ENCODE measurements at regions not wholly inside any gene's neighbourhood (a gene's known extent, or its start where the extent isn't known, plus 50 kb on each side); places are given as distances from the start of the nearest gene placed in this dataset.

GRCh38 chr11:69361466-69361865 lies 67.5 kb downstream of the MYEOV start:
- 95% methylated on average over 9 of the region's 9 CpGs for WGBS
- no peak overlapping the region for H3K4me3 ChIP-seq (ENCODE audit: low read length in 2 of 2)
- no peak for DNase-seq (ENCODE audit: low read depth in 6 of 9, low spot score in 9 of 9)

DNA sequence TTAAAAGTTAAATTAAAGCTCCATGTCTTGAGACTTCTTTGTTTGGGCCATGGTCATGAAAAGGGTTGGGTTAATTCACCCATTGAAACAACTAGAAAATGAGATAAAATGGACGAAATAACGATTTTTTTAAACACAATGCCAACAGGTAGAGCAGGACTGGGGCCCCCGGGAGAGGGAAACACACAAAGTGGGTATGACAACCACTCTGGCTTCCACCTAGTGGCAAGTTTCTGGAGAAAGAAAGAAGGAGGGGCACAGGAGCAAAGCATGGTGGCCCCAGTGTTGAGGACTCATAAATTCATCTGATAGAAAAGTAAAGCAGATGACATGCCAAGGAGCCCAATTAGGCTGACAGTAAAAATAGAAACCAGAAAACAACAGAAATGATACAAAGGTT lies 68.4 kb downstream of the MYEOV start:
- H3K36me3 ChIP-seq (ENCODE audit: control insufficient read depth in 2 of 2, insufficient read depth in 2 of 2, low read length in 1 of 2): no peaks in the 10 kb centered on the region
- 85% methylated on average over 3 of the region's 3 CpGs for WGBS
- H3K27me3 ChIP-seq (ENCODE audit: control insufficient read depth in 2 of 2, insufficient read depth in 1 of 2, low read length in 1 of 2): no peaks in the 10 kb centered on the region
- no peak for DNase-seq (ENCODE audit: low read depth in 6 of 9, low spot score in 9 of 9)
- peaks cover 2 to 3% of the 10 kb centered on the region in 2 donors for H3K9me3 ChIP-seq (ENCODE audit: control insufficient read depth in 2 of 2, insufficient read depth in 1 of 2, low read length in 1 of 2)
- no peaks in the 10 kb centered on the region for H3K4me1 ChIP-seq (ENCODE audit: control insufficient read depth in 2 of 2, insufficient read depth in 2 of 2, low read length in 2 of 2)
- H3K27ac ChIP-seq (ENCODE audit: low read depth in 1 of 2, low read length in 1 of 2): no peak overlapping the region
- no peak overlapping the region for H3K4me3 ChIP-seq (ENCODE audit: low read length in 2 of 2)

More at GRCh38 chr11:69361466-69361865, 67.5 kb downstream of the MYEOV start:
- Histone ChIP-seq H3K9me3 (ENCODE audit: control insufficient read depth in 2 of 2, insufficient read depth in 1 of 2, low read length in 1 of 2) (peaks cover 2 to 3% of the 10 kb centered on the region in 2 donors), H3K36me3 (ENCODE audit: control insufficient read depth in 2 of 2, insufficient read depth in 2 of 2, low read length in 1 of 2) (no peaks in the 10 kb centered on the region), H3K27ac (ENCODE audit: low read depth in 1 of 2, low read length in 1 of 2) (no peak overlapping the region), H3K27me3 (ENCODE audit: control insufficient read depth in 2 of 2, insufficient read depth in 1 of 2, low read length in 1 of 2) (no peaks in the 10 kb centered on the region), H3K4me1 (ENCODE audit: control insufficient read depth in 2 of 2, insufficient read depth in 2 of 2, low read length in 2 of 2) (no peaks in the 10 kb centered on the region)

DNA sequence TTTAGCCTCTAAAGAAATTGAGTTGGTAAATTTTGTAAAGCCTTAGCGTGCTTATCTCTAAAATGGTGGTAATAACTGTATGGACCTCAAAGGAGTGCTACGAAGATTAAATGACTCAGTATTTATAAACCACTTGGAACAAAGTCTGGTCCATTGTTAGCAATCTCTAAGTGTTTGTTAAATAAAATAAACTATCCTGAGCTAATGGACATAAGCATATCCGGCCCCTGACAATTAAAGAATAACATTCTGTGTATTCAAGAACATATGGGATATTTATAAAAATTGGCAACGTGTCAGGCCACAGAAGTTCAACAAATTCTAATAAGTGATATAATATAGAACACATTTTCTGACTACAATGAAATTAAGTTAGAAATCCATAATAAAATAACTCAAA lies 71.0 kb downstream of the MYEOV start:
- H3K27me3 ChIP-seq (ENCODE audit: control insufficient read depth in 2 of 2, insufficient read depth in 1 of 2, low read length in 1 of 2): no peaks in the 10 kb centered on the region
- H3K4me1 ChIP-seq (ENCODE audit: control insufficient read depth in 2 of 2, insufficient read depth in 2 of 2, low read length in 2 of 2): peaks cover 0 to 2% of the 10 kb centered on the region in 2 donors
- no peaks in the 10 kb centered on the region for H3K36me3 ChIP-seq (ENCODE audit: control insufficient read depth in 2 of 2, insufficient read depth in 2 of 2, low read length in 1 of 2)
- DNase-seq (ENCODE audit: low read depth in 6 of 9, low spot score in 9 of 9): no peak
- WGBS: 96% methylated on average over 4 of the region's 4 CpGs
- H3K4me3 ChIP-seq (ENCODE audit: low read length in 2 of 2): no peak overlapping the region
- H3K27ac ChIP-seq (ENCODE audit: low read depth in 1 of 2, low read length in 1 of 2): no peak overlapping the region
- H3K9me3 ChIP-seq (ENCODE audit: control insufficient read depth in 2 of 2, insufficient read depth in 1 of 2, low read length in 1 of 2): no peaks in the 10 kb centered on the region

DNA sequence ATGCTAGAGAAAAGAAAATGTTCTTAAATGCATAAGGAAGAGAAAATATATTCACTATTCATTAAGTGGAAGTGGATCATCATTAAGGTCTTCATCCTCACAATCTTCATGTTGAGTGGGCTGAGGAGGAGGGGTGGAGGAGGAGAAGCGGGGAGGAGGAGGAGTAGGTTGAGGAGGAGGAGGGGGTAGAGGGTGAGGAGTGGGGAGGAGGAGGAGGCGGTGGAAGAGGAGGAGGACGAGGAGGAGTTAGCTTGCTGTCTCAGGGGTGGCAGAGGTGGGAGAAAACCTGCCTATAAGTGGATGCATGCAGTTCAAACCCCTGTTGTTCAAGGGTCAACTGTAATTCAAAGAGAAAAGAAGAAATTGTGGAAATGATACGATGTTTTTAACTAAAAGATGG lies 71.6 kb downstream of the MYEOV start:
- DNase-seq (ENCODE audit: low read depth in 6 of 9, low spot score in 9 of 9): no peak
- H3K27me3 ChIP-seq (ENCODE audit: control insufficient read depth in 2 of 2, insufficient read depth in 1 of 2, low read length in 1 of 2): no peaks in the 10 kb centered on the region
- H3K9me3 ChIP-seq (ENCODE audit: control insufficient read depth in 2 of 2, insufficient read depth in 1 of 2, low read length in 1 of 2): no peaks in the 10 kb centered on the region
- WGBS: 95% methylated on average over 4 of the region's 4 CpGs
- peaks cover 0 to 2% of the 10 kb centered on the region in 2 donors for H3K4me1 ChIP-seq (ENCODE audit: control insufficient read depth in 2 of 2, insufficient read depth in 2 of 2, low read length in 2 of 2)
- no peak overlapping the region for H3K4me3 ChIP-seq (ENCODE audit: low read length in 2 of 2)
- H3K36me3 ChIP-seq (ENCODE audit: control insufficient read depth in 2 of 2, insufficient read depth in 2 of 2, low read length in 1 of 2): no peaks in the 10 kb centered on the region
- no peak overlapping the region for H3K27ac ChIP-seq (ENCODE audit: low read depth in 1 of 2, low read length in 1 of 2)

DNA sequence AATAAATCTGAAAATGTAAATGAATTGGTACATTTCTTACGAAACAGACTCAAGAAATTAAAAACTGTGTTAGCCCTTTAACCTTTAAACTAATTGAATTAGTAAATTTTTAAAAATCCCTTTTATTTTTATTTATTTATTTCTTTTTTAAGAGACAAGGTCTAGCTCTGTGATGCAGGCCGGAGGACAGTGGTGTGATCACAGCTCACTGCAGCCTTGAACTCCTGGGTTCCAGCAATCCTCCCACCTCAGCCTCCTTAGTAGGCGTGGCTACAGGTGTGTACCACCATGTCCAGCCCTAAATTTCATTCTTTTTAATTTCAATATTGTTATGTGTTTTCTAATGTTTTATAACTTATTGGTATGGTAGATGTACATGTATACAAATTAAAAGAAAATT lies 72.6 kb downstream of the MYEOV start:
- Histone ChIP-seq H3K9me3 (ENCODE audit: control insufficient read depth in 2 of 2, insufficient read depth in 1 of 2, low read length in 1 of 2) (no peaks in the 10 kb centered on the region), H3K27ac (ENCODE audit: low read depth in 1 of 2, low read length in 1 of 2) (no peak overlapping the region), H3K4me3 (ENCODE audit: low read length in 2 of 2) (no peak overlapping the region), H3K36me3 (ENCODE audit: control insufficient read depth in 2 of 2, insufficient read depth in 2 of 2, low read length in 1 of 2) (no peaks in the 10 kb centered on the region), H3K4me1 (ENCODE audit: control insufficient read depth in 2 of 2, insufficient read depth in 2 of 2, low read length in 2 of 2) (peaks cover 0 to 2% of the 10 kb centered on the region in 2 donors), H3K27me3 (ENCODE audit: control insufficient read depth in 2 of 2, insufficient read depth in 1 of 2, low read length in 1 of 2) (no peaks in the 10 kb centered on the region)
- no peak for DNase-seq (ENCODE audit: low read depth in 6 of 9, low spot score in 9 of 9)
- 96% methylated on average over 3 of the region's 3 CpGs for WGBS

- no peaks in the 10 kb centered on the region for H3K9me3 ChIP-seq (ENCODE audit: control insufficient read depth in 2 of 2, insufficient read depth in 1 of 2, low read length in 1 of 2)
- H3K4me1 ChIP-seq (ENCODE audit: control insufficient read depth in 2 of 2, insufficient read depth in 2 of 2, low read length in 2 of 2): peaks cover 0 to 2% of the 10 kb centered on the region in 2 donors
- H3K36me3 ChIP-seq (ENCODE audit: control insufficient read depth in 2 of 2, insufficient read depth in 2 of 2, low read length in 1 of 2): no peaks in the 10 kb centered on the region
- H3K4me3 ChIP-seq (ENCODE audit: low read length in 2 of 2): no peak overlapping the region
- H3K27me3 ChIP-seq (ENCODE audit: control insufficient read depth in 2 of 2, insufficient read depth in 1 of 2, low read length in 1 of 2): no peaks in the 10 kb centered on the region
- H3K27ac ChIP-seq (ENCODE audit: low read depth in 1 of 2, low read length in 1 of 2): no peak overlapping the region
- 88% methylated on average over 13 of the region's 13 CpGs for WGBS
- DNase-seq (ENCODE audit: low read depth in 6 of 9, low spot score in 9 of 9): no peak
These were observed 73.4 kb downstream of the MYEOV start for GRCh38 chr11:69367211-69367964.

DNA sequence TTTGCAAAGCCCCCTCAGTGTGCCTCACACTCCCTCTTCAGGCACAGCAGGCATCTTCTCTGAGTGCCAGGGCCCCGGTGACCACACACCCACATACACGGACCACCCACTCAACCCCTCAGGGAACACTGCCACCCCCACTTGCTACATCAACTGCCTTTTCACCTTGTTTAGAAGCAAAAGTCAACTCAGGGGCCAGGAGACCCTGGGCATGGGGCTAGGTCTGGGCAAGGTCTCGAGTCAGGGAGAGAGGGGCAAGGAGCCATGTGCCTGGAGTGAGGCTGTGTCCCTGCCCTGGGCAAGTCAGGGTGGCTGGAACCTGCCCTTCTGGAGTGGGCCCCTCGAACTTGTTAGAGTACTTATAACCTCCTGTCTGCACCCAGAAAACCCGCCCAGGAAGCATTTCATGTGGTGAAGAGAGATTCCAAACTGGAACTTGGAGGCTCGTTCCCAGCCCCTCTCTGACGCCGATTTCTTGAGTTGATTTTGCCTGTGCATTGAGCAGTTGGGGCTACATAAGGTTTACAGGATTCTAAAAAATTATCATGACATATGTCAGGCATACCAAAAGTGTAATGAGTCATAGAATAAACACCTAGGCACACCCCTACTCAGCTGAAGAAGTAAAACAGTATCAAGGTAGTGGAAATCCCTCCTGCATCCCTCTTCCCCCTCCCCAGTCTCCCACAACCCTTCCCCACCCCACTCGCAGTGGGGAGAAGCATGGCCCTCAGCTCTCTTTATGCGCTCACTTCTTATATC lies 74.3 kb downstream of the MYEOV start:
- H3K36me3 ChIP-seq (ENCODE audit: control insufficient read depth in 2 of 2, insufficient read depth in 2 of 2, low read length in 1 of 2): no peaks in the 10 kb centered on the region
- WGBS: 95% methylated on average over 10 of the region's 10 CpGs
- no peak overlapping the region for H3K27ac ChIP-seq (ENCODE audit: low read depth in 1 of 2, low read length in 1 of 2)
- peaks cover 0 to 2% of the 10 kb centered on the region in 2 donors for H3K4me1 ChIP-seq (ENCODE audit: control insufficient read depth in 2 of 2, insufficient read depth in 2 of 2, low read length in 2 of 2)
- DNase-seq (ENCODE audit: low read depth in 6 of 9, low spot score in 9 of 9): no peak
- H3K27me3 ChIP-seq (ENCODE audit: control insufficient read depth in 2 of 2, insufficient read depth in 1 of 2, low read length in 1 of 2): no peaks in the 10 kb centered on the region
- no peak overlapping the region for H3K4me3 ChIP-seq (ENCODE audit: low read length in 2 of 2)
- no peaks in the 10 kb centered on the region for H3K9me3 ChIP-seq (ENCODE audit: control insufficient read depth in 2 of 2, insufficient read depth in 1 of 2, low read length in 1 of 2)

- Histone ChIP-seq H3K9me3 (ENCODE audit: control insufficient read depth in 2 of 2, insufficient read depth in 1 of 2, low read length in 1 of 2) (no peaks in the 10 kb centered on the region), H3K4me1 (ENCODE audit: control insufficient read depth in 2 of 2, insufficient read depth in 2 of 2, low read length in 2 of 2) (peaks cover 0 to 5% of the 10 kb centered on the region in 2 donors), H3K4me3 (ENCODE audit: low read length in 2 of 2) (no peak overlapping the region), H3K36me3 (ENCODE audit: control insufficient read depth in 2 of 2, insufficient read depth in 2 of 2, low read length in 1 of 2) (no peaks in the 10 kb centered on the region), H3K27me3 (ENCODE audit: control insufficient read depth in 2 of 2, insufficient read depth in 1 of 2, low read length in 1 of 2) (no peaks in the 10 kb centered on the region), H3K27ac (ENCODE audit: low read depth in 1 of 2, low read length in 1 of 2) (no peak overlapping the region)
- DNase-seq (ENCODE audit: low read depth in 6 of 9, low spot score in 9 of 9): no peak
- 94% methylated on average over 5 of the region's 5 CpGs for WGBS
These were observed 75.4 kb downstream of the MYEOV start for GRCh38 chr11:69369210-69369825.

DNA sequence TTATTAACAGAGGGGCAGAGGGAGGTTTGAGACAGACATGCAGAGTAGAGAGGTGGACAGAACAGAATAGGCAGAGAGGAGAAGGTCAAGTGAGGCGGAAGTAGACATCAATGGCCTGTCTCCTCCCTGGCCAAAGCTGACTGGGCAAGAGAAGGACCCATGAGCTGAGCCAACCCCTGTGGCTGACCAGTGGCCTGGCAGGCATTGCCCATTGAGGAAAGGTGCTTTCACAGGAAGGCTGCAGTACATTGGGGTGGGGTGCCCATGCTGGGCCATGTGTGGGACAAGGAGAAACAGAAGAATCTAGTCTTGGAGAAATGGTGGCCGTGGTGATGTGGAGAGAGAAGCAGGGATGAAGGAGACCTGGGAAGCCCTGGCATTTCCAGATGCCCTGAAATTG lies 76.0 kb downstream of the MYEOV start:
- H3K27me3 ChIP-seq (ENCODE audit: control insufficient read depth in 2 of 2, insufficient read depth in 1 of 2, low read length in 1 of 2): no peaks in the 10 kb centered on the region
- 96% methylated on average over 2 of the region's 2 CpGs for WGBS
- DNase-seq (ENCODE audit: low read depth in 6 of 9, low spot score in 9 of 9): no peak

More for the DNA sequence above, 76.0 kb downstream of the MYEOV start:
- no peak overlapping the region for H3K4me3 ChIP-seq (ENCODE audit: low read length in 2 of 2)
- no peaks in the 10 kb centered on the region for H3K9me3 ChIP-seq (ENCODE audit: control insufficient read depth in 2 of 2, insufficient read depth in 1 of 2, low read length in 1 of 2)
- H3K36me3 ChIP-seq (ENCODE audit: control insufficient read depth in 2 of 2, insufficient read depth in 2 of 2, low read length in 1 of 2): no peaks in the 10 kb centered on the region
- H3K27ac ChIP-seq (ENCODE audit: low read depth in 1 of 2, low read length in 1 of 2): no peak overlapping the region
- H3K4me1 ChIP-seq (ENCODE audit: control insufficient read depth in 2 of 2, insufficient read depth in 2 of 2, low read length in 2 of 2): peaks cover 0 to 9% of the 10 kb centered on the region in 2 donors

All from thymus (tissue), 11 donors.